Renal pelvis (tissue), 1 donor: ENCODE measurements at regions not wholly inside any gene's neighbourhood (a gene's known extent, or its start where the extent isn't known, plus 50 kb on each side); places are given as distances from the start of the nearest gene placed in this dataset.

ENCODE experiments used
- DNase-seq: peaks from one replicate; pipeline ENCODE4 v3.0.0-alpha.2; 2013

DNA sequence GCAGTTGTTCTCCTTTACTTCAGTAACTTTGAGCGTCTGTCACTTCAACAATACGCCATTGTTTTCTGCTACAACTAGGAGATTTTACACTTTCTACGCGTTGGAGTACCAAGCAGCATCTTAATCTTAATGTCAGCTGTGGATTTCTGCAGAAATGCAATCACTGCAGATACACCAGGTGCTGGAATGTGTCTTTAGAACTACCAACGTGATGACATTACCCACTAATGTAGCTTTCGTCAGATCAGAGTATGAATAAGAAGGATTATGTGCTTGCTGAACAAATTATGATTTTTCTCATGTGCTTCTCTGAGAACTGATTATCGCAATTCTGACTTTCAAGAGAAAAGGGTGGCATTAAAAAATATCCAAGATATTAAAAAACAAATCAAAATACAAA lies 77.5 kb upstream of the CNTN3 start:
- no peak for DNase-seq

GRCh38 chr3:74673326-74673725 lies 58.9 kb upstream of the CNTN3 start:
- no peak for DNase-seq

GRCh38 chr3:74664606-74665005 lies 50.1 kb upstream of the CNTN3 start:
- DNase-seq = no peak
